PC-9 (cell line): ENCODE measurements at regions not wholly inside any gene's neighbourhood (a gene's known extent, or its start where the extent isn't known, plus 50 kb on each side); places are given as distances from the start of the nearest gene placed in this dataset.

Experiments used
- CTCF ChIP-seq: fragments of 200-600 bp; sonication (generic); conservative IDR thresholded peaks from 2 replicates; pipeline ENCODE4 v1.6.1; 2017; ENCODE audit warnings: mixed run types, antibody characterized with exemption, mild to moderate bottlenecking, moderate library complexity
- EZH2 ChIP-seq: fragments of 200-600 bp; sonication (generic); IDR thresholded peaks from 2 replicates; pipeline ENCODE4 v1.8.0; 2017; ENCODE audit warnings: antibody characterized with exemption, low read depth

DNA sequence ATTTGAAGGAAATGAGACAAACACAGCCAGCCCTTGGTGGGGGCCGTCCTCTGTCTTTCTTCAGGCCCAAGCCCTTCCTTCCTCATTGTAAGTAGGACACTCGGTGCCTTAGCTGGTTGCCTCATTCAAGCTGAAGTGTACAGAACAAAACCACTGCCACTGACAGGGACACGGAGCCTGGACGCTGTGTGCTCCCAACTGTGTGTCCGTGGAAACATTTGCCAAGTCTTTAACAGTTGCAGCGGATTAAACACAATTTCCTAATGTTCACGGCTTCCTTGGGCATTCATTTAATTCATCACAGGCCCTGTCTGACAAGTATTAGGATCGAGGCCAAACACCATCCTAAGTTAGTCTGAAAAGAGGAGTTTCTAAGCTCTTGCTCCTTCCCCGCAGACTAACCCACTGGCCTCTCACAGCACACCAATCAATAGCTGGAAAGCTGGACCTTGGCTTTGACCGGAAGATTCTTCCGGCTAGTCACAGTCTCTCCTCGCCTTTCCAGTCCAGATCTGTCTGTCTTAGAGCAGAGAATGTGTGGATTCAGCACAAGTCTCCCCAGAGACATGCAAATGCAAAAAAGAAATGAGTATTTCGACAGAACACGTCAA is 68.7 kb upstream of the ACSL3 start:
- TF ChIP-seq CTCF = no peak
- TF ChIP-seq EZH2 = no peak
